Upper lobe of left lung (tissue), 6 donors: ENCODE measurements at regions not wholly inside any gene's neighbourhood (a gene's known extent, or its start where the extent isn't known, plus 50 kb on each side); places are given as distances from the start of the nearest gene placed in this dataset.

Experiments used
- ATAC-seq, 2 donors: fragments of 200-7000 bp; cut with Tn5 transposase; one replicate each; pipeline ENCODE4 v1.9.1; 2022; ENCODE audit warnings: mild to moderate bottlenecking in 2 of 2, moderate library complexity in 2 of 2; ENCODE audit not compliant: low FRiP score in 2 of 2
- DNase-seq, 2 donors: peaks; one replicate each; pipeline ENCODE4 v3.0.0-alpha.2; 2019 to 2020
- H3K27ac ChIP-seq, 4 donors: fragments of 200-600 bp; sonication (generic); one replicate each; pipeline ENCODE4 v1.5.1; 2016 to 2019
- H3K27me3 ChIP-seq, 4 donors: fragments of 200-600 bp; sonication (generic); one replicate each; pipeline ENCODE4 v1.5.1; 2017 to 2019
- H3K36me3 ChIP-seq, 4 donors: fragments of 200-600 bp; sonication (generic); one replicate each; pipeline ENCODE4 v1.5.1; 2016 to 2019
- H3K4me1 ChIP-seq, 4 donors: fragments of 200-600 bp; sonication (generic); one replicate each; pipeline ENCODE4 v1.5.1; 2018 to 2019
- H3K4me3 ChIP-seq, 4 donors: fragments of 200-600 bp; sonication (generic); one replicate each; pipeline ENCODE4 v1.5.1; 2017 to 2019; ENCODE audit warnings: mild to moderate bottlenecking in 2 of 4, moderate library complexity in 1 of 4
- H3K9me3 ChIP-seq, 4 donors: fragments of 200-600 bp; sonication (generic); one replicate each; pipeline ENCODE4 v1.5.1; 2018 to 2019
- EP300 ChIP-seq, 4 donors: sonication (generic); formaldehyde crosslinking; IDR thresholded peaks; one replicate each; pipeline ENCODE4 v1.5.1; 2017; ENCODE audit warnings: antibody characterized with exemption in 4 of 4, control low read depth in 2 of 4
- POLR2A ChIP-seq, 4 donors: fragments of 450-650 bp; IDR thresholded peaks; one replicate each; pipeline ENCODE4 v1.5.1; 2016 to 2017; ENCODE audit warnings: antibody characterized with exemption in 4 of 4, mild to moderate bottlenecking in 2 of 4
- POLR2AphosphoS5 ChIP-seq, 2 donors: sonication (generic); formaldehyde crosslinking; IDR thresholded peaks; one replicate each; pipeline ENCODE4 v1.5.1; 2017; ENCODE audit warnings: antibody characterized with exemption in 2 of 2
- WGBS, 2 donors: methylation state at CpG; one replicate each; pipeline ENCODE4 v1.1.5; 2017 to 2018; 5-methylcytosine and 5-hydroxymethylcytosine counted together
- TF ChIP-seq, protein P1 (sequence below), 6 experiments: fragments of 450-650 bp in 4 of 6; fragments of 200-600 bp in 2 of 6; sonication (generic) in 2 of 6; IDR thresholded peaks; one replicate each; pipeline ENCODE4 v1.5.1; 2016 to 2019; ENCODE audit warnings: antibody characterized with exemption in 6 of 6
- donor health status: DM: no; HTN: no; CAD: no; lungs with moderate emphysema.
- donor health status: DM: no; HTN: yes; CAD: no; lungs with severe emphysema.

DNA sequence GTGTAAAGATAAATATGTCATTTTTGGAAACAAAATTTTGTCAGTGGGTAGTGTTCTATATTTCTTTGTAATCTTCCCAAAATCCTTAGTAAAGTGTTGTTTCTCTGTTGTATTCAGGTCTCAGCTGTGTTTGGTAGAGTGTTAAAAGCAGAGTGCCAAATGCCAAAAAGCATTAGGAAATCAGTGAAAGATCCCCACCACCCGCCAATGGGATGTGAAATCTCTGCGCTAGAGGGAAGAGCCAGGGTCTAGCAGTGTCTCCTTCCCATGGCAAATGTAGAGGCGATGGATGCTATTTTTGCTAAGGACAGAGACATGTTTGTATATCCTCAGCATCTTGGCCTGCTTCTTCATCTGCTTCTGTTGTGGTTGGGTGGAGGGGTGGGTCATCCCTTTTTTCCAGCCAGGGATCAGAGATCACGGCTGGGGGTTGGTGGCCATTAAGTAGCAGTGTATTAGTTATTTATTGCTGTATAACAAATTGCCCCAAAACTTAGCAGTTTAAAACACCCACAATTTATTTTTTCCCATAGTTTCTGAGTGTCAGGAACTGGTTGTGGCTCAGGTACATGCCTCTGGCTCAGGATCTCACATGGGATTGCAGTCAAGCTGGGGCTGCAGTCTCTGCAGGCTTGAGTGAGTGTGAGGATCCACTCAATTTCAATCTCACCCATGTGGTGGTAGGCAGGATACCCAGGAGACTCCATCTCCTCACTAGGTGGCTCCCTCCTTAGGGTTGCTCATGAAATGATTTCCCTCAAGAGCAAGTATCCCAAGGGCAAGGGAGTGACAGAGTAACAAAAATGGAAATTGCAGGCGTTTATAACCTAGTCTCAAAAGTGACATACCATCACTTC lies 211.9 kb downstream of the MYCN start:
- DNase-seq (no peak), ATAC-seq (no peak)
- TF ChIP-seq, protein P1, sequence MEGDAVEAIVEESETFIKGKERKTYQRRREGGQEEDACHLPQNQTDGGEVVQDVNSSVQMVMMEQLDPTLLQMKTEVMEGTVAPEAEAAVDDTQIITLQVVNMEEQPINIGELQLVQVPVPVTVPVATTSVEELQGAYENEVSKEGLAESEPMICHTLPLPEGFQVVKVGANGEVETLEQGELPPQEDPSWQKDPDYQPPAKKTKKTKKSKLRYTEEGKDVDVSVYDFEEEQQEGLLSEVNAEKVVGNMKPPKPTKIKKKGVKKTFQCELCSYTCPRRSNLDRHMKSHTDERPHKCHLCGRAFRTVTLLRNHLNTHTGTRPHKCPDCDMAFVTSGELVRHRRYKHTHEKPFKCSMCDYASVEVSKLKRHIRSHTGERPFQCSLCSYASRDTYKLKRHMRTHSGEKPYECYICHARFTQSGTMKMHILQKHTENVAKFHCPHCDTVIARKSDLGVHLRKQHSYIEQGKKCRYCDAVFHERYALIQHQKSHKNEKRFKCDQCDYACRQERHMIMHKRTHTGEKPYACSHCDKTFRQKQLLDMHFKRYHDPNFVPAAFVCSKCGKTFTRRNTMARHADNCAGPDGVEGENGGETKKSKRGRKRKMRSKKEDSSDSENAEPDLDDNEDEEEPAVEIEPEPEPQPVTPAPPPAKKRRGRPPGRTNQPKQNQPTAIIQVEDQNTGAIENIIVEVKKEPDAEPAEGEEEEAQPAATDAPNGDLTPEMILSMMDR (IDR thresholded peaks at IDR 0.05), result no peak
- TF ChIP-seq POLR2AphosphoS5 (IDR thresholded peaks at IDR 0.05) (no peak), POLR2A (IDR thresholded peaks at IDR 0.05) (no peak), EP300 (IDR thresholded peaks at IDR 0.05) (no peak)
- Histone ChIP-seq H3K36me3 (no peaks in the 10 kb centered on the region), H3K27me3 (no peaks in the 10 kb centered on the region), H3K4me1 (no peaks in the 10 kb centered on the region), H3K9me3 (no peaks in the 10 kb centered on the region), H3K4me3 (no peak overlapping the region), H3K27ac (no peak overlapping the region)
- 88 to 91% methylated on average over 5 of the region's 5 CpGs for WGBS, 2 donors

DNA sequence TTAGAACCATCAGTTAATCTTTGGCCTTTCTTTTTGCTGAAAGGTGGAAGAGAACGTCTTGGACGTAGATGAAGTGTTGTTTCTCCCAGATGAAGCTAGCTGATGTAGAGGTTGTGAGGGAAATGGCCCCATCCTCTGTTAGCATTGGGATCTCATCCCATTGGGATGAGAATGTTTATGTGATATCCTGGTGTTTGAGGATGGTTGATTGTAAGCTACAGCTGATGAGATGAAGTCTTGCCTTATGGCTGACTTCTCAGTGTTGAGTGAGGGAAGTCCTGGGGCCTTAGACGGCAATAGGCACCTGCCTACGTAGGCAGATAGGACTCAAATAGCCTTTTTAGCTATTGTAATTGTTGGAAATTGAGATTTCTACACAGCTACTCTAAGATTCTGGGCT lies 211.3 kb downstream of the MYCN start:
- DNase-seq (no peak), ATAC-seq (no peak)
- no peaks in the 10 kb centered on the region for H3K4me1 ChIP-seq
- no peak for TF ChIP-seq EP300 (IDR thresholded peaks at IDR 0.05)
- TF ChIP-seq, protein P1 (IDR thresholded peaks at IDR 0.05), result no peak
- no peak for TF ChIP-seq POLR2AphosphoS5 (IDR thresholded peaks at IDR 0.05)
- TF ChIP-seq POLR2A (IDR thresholded peaks at IDR 0.05), result no peak
- H3K27ac ChIP-seq, result no peak overlapping the region
- H3K36me3 ChIP-seq, result no peaks in the 10 kb centered on the region
- 76 to 87% methylated on average over 4 of the region's 4 CpGs for WGBS, 2 donors
- no peak overlapping the region for H3K4me3 ChIP-seq
- H3K9me3 ChIP-seq, result no peaks in the 10 kb centered on the region
- no peaks in the 10 kb centered on the region for H3K27me3 ChIP-seq

DNA sequence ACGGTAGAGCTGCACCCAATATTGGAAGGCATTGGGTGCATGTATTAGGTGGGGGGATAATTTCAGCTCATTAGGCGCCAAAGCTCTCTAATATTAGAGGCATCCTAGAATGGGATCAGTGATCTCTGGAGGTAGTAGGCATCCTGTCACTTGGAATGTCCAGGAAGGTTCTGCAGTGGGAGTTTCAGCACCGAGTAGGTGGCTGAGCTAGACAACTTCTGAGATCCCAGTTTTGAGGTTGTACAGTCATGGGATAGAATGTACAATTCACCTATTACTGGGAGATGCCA lies 210.9 kb downstream of the MYCN start:
- no peak for ATAC-seq
- no peak for TF ChIP-seq POLR2A (IDR thresholded peaks at IDR 0.05)
- no peak for TF ChIP-seq EP300 (IDR thresholded peaks at IDR 0.05)
- TF ChIP-seq POLR2AphosphoS5 (IDR thresholded peaks at IDR 0.05), result no peak
- TF ChIP-seq, protein P1 (IDR thresholded peaks at IDR 0.05), result no peak
- H3K27ac ChIP-seq, result no peak overlapping the region
- no peaks in the 10 kb centered on the region for H3K4me1 ChIP-seq
- H3K4me3 ChIP-seq, result no peak overlapping the region
- no peak for DNase-seq
- no peaks in the 10 kb centered on the region for H3K36me3 ChIP-seq
- 95 to 97% methylated on average over 3 of the region's 3 CpGs for WGBS, 2 donors
- no peaks in the 10 kb centered on the region for H3K27me3 ChIP-seq
- H3K9me3 ChIP-seq, result no peaks in the 10 kb centered on the region

DNA sequence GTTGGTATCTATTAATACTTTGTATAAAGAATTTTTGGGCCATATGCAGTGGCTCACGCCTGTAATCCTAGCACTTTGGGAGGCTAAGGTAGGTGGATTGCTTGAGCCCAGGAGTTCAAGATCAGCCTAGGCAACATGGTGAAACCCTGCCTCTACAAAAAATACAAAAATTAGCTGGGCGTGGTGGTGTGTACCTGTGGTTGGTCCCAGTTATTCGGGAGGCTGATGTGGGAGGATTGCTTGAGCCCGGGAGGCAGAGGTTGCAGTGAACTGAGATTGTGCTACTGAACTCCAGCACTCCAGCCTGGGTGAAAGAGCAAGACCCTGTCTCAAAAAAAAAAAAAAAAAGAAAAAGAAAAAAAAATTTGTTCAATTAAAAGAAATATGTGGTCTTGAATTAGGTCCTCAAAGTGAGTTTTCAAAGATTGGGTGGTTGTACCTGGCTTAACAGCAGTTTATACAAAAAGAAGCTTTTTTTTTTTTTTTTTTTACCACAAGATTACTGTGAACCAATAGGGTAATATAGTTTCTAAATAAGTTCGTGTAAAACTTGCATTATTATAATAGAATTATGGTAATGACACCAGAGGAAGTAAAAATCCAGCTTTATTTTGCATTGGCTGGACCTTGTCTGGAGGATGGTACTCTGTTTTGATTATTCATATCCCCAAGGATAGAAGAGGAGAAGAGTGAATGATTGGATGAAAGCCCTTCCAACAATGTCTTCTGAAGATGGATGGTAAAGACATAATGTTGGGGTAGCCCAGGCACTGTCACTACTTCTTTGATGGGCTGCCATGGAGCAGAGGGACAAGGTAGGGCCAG lies 210.3 kb downstream of the MYCN start:
- H3K27me3 ChIP-seq, result no peaks in the 10 kb centered on the region
- H3K27ac ChIP-seq, result no peak overlapping the region
- DNase-seq (no peak), ATAC-seq (no peak)
- no peak overlapping the region for H3K4me3 ChIP-seq
- no peaks in the 10 kb centered on the region for H3K4me1 ChIP-seq
- no peak for TF ChIP-seq EP300 (IDR thresholded peaks at IDR 0.05)
- TF ChIP-seq, protein P1 (IDR thresholded peaks at IDR 0.05), result no peak
- 86 to 93% methylated on average over 5 of the region's 5 CpGs for WGBS, 2 donors
- H3K36me3 ChIP-seq, result no peaks in the 10 kb centered on the region
- H3K9me3 ChIP-seq, result no peaks in the 10 kb centered on the region
